Tongue (tissue), 1 donor: ENCODE measurements at regions not wholly inside any gene's neighbourhood (a gene's known extent, or its start where the extent isn't known, plus 50 kb on each side); places are given as distances from the start of the nearest gene placed in this dataset.

ENCODE experiments used
- DNase-seq: peaks from one replicate; pipeline ENCODE4 v3.0.0-alpha.2; 2015

- DNase-seq, result peak; percentile 73
These were observed 169.2 kb downstream of the NOC3L start for GRCh38 chr10:94193466-94193924.

DNA sequence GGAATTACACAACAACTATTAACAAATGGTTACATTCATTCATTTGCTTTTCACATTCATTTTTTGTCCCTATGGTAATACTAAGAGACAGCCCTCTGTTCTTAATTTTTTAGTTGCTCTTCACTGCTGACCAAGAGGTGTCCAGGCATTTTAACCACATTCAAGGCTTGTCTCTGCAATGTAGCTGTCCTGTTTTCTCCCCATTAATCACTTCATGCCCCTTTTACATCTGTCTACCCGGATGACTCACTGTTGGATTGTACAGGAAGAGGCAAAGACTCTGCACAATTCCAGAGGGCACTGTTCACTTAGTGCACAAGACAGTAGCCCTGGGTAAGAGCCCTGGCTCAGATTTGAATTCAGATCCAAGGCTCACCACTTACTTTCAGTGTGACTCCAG lies 168.5 kb downstream of the NOC3L start:
- no peak for DNase-seq

DNA sequence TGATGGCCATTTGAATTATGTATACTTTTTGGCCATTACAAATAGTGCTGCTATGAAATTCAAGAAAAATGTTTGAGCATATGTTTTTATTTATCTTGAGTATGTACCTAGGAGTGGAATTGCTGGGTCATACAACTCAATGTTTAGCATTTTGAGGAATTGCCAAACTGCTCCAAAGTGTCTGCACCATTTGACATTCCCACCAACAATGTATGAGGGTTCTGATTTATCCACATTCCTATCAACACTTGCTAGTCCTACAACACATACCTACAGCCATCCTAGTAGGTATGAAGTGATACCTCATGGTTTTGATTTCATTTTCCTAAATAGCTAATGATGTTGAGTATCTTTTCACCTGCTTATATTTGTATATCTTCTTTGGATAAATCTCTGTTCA lies 165.5 kb downstream of the NOC3L start:
- DNase-seq, result no peak

DNA sequence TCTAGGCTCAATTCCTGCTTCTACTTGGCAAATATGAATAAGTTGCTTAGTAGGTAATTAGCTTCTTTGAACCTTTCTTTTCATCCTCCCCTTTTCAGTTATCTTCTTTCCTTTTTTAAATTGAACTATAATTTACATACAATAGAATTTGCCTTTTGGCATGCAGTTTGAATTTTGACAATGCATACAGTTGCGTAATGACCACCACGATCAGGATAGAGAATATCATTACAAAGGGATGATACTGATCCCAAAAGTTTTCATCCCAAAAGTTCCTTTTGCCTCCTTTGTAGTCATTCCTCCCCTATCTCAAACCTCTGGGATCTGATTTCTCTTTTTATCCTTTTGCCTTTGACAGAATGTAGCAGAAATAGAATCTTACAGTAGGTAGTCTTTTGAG lies 164.4 kb downstream of the NOC3L start:
- no peak for DNase-seq

- DNase-seq, result no peak
These were observed 163.2 kb downstream of the NOC3L start for GRCh38 chr10:94199565-94199964.

DNA sequence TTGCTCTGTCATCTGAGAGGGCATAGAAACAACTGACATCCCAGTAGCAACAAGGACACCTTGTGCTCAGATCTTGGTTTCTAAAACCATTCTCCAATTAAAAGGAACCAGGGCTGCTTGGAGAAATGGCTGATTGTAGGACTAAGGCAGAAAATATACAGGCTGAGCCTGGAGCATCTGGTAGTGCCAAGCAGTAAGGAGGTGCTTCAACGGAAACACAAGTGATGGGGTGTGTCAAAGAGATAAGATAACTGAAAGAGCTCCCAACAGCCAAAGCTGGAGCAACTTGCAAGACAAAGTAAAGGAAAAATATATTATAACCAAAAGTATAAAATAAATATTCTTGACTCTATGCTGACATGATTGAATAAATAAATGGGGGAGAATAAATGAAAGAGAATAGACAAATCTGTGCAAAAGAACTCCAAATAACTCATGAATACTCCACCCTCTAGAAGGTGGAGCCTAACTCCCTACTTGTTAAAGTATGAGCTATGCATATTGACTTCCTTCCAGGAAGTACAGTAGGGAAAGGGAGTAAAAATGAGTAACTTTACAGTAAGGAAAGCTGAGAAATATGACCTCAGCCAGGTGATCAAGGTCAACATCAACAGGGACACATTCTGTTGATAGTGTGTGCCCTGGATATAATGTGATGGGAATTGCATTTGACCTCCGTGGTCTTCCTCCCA lies 162.4 kb downstream of the NOC3L start:
- DNase-seq, result no peak

DNA sequence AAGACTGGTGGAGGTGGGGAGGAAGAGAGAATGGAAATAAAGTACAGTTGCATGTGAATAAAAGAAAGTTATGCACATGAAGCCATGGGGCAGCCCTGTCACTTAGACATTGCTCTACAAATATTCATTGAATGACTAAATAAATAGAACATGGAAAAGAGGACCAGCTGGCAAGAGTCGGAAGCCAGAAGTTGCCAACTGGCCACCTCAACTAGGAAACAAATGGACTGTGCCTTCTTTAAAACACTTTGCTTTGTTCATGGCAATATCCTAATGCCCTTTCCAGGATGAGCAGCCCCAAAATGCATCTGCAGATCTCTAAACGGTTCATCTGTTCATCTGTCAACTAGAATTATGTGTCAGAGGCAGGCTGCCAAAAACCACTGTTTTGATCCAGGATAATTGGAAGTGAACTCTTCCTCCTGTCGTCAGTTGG lies 157.3 kb downstream of the NOC3L start:
- DNase-seq, result peak; percentile 79

GRCh38 chr10:94206176-94206575 lies 156.6 kb downstream of the NOC3L start:
- no peak for DNase-seq

- no peak for DNase-seq
These were observed 154.4 kb downstream of the NOC3L start for GRCh38 chr10:94208315-94208714.

GRCh38 chr10:94210440-94211168 lies 152.1 kb downstream of the NOC3L start:
- peak; percentile 81 for DNase-seq

GRCh38 chr10:94211169-94211510 lies 151.6 kb downstream of the NOC3L start:
- no peak for DNase-seq

GRCh38 chr10:94213001-94213530 lies 149.7 kb downstream of the NOC3L start:
- peak; percentile 65 for DNase-seq

GRCh38 chr10:94213980-94214379 lies 148.8 kb downstream of the NOC3L start:
- no peak for DNase-seq

DNA sequence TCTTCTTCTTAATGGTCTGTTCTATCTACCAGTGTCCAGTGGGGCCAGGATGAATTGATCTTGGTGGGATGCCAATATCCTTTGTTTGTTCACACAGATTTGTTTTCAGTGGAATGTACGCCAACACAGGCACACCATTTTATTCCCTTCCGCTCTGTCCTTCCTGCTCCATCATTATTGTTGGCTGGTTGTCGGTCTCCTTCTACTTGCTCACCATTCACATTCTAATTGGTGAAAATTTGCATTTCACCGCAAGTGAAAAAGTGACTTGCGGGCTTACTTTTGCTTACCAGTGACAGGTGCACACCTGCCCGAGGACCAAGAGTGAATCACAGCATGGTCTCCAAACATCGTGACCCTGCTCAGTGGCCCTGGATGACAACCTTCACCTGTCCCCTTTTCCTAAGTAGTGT lies 148.3 kb downstream of the NOC3L start:
- DNase-seq, result no peak

GRCh38 chr10:94216201-94216600 lies 146.5 kb downstream of the NOC3L start:
- no peak for DNase-seq

DNA sequence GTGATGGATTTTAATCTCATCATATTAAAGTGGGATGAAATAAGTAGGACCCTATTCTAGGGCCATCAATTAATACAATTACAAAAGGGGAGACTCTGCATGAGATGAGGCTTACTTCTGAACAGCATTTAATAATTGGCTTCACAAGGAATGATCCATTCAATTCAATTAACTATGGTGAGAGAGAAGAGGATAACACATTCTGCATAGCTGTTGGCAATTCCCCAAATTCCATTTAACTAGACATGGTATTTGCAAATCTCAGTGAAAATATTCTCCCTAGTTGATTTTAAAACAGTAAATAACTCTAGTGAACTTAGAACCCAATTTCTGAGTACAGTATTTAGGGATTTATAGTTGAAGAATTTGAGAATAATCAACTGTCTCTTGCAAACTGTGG lies 145.3 kb downstream of the NOC3L start:
- DNase-seq, result no peak

DNA sequence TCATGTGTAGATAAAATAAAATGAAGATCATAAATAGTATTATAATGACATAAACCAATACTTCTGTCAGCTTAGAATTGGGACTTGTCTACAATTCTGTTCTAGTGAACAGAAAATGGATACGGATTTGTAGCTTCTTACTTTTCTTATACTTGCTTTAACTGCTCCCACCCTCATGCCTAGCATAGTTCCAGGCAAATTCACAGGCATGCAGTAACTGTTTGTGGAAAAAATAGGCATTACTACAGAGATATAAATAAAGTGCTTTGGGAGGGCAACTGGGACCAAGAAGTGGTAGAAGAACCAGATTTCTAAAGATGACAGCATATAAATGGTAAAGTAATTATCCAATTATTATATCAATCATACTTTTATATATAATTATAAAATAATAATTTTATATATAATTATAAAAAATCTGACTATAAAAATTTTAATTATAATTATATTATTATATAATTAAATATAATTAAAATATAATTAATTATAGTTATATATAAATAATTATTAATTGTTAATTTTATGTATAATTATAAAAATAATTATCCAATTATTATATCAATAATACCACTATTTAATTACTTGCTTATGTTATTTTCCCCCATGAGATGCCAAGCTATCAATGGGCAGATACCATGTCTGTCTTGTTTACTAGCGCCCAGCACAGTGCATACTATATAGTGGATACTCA lies 144.1 kb downstream of the NOC3L start:
- no peak for DNase-seq

GRCh38 chr10:94219829-94220228 lies 142.9 kb downstream of the NOC3L start:
- peak; percentile 64 for DNase-seq

- no peak for DNase-seq
These were observed 142.0 kb downstream of the NOC3L start for GRCh38 chr10:94220717-94221116.

DNA sequence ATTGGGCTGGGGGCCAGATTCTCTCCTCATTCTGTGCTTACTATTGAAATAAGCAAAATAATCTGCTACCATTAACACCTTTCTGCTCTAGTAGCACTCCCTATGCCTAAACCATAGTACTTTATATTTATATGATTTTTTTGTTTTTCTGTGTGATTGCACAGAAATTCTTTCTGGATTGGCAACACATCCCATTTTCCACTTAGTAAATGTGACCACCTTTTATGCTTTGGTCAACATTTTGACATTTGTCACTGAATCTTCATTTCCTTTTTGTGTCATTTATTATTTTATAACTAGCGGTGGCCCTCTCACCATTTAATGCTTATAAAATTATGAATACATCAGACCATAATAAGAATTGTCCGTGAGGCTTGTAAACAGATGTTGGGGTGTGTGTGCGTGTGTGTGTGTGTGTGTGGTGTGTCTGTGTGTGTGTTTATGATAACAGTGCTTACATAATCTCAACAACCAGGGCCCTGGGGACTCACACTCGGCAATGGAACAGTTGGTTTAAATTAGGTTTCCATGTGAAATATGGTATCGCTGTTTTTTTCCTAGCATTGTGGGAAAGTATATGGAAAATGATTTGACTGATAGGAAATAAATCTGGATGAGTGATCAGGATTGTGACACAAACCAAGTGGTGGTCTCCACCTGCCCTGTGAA lies 138.9 kb downstream of the NOC3L start:
- peak; percentile 70 for DNase-seq

- no peak for DNase-seq
These were observed 138.1 kb downstream of the NOC3L start for GRCh38 chr10:94224656-94225055.

DNA sequence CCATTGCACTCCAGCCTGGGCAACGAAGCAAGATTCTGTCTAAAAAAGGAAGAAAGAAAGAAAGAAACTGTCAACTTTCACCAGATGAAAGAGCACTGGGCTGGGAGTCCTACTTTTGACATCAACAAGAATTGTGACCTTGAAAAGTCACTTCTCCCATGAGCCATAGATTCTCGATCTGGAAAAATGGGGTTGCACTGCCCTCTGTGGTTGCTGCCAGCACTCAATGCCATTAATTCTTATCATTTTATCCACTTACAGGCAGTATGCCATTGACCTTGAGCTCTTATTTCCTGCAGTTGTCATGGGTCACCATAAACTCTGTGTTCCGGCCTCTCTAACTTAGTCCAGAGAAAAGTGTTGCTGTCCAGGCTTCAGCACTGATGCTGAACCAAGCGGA lies 137.2 kb downstream of the NOC3L start:
- DNase-seq, result no peak
